WERI-Rb-1 (cell line): ENCODE measurements at regions not wholly inside any gene's neighbourhood (a gene's known extent, or its start where the extent isn't known, plus 50 kb on each side); places are given as distances from the start of the nearest gene placed in this dataset.

Experiments used
- DNase-seq: peaks from one replicate; pipeline ENCODE4 v3.0.0-alpha.2; 2020
- H3K27ac ChIP-seq: fragments of 250-450 bp; sonication (Bioruptor Pico); 2 replicates; pipeline ENCODE4 v1.5.1; 2020; ENCODE audit warnings: mild to moderate bottlenecking, moderate library complexity
- H3K27me3 ChIP-seq: fragments of 250-450 bp; sonication (Bioruptor Pico); 2 replicates; pipeline ENCODE4 v1.5.1; 2021; ENCODE audit warnings: mild to moderate bottlenecking, low read depth, moderate library complexity; ENCODE audit not compliant: insufficient read depth, severe bottlenecking
- H3K36me3 ChIP-seq: fragments of 250-450 bp; sonication (Bioruptor Pico); 2 replicates; pipeline ENCODE4 v1.5.1; 2020; ENCODE audit warnings: mild to moderate bottlenecking, moderate library complexity
- H3K4me3 ChIP-seq: 2 replicates; pipeline ENCODE4 v1.5.1; 2011; ENCODE audit warnings: low read depth, mild to moderate bottlenecking, control low read depth, low read length
- H3K9me3 ChIP-seq: fragments of 250-450 bp; sonication (Bioruptor Pico); 2 replicates; pipeline ENCODE4 v1.5.1; 2021; ENCODE audit warnings: mild to moderate bottlenecking, moderate library complexity; ENCODE audit not compliant: severe bottlenecking
- TF ChIP-seq, protein P1 (sequence below): IDR thresholded peaks from 2 replicates; pipeline ENCODE4 v1.5.1; 2011; ENCODE audit warnings: low read depth, mild to moderate bottlenecking, control low read depth, inconsistent platforms, low read length

DNA sequence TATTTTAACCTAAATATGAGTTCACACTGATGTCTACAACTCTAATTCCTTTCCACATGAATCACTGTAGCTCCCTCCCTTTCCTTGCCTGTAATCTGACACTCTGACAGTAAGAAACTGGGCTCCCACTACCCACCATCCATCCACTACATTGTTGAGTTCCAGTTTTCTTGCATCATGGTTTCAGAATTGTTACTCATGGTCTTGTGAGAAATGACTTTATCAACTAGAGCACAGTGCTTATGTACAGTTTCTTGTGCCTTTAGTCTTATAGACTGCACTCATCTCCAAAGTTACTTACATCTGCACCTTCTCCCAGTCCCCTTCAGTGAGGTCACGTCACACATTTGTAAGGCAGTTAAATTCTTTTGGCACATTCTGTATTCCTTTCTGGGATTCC, 78.6 kb downstream of the RTL6 start:
- Histone ChIP-seq H3K27ac (no peak overlapping the region), H3K4me3 (no peak overlapping the region), H3K9me3 (peaks cover 12% of the 10 kb centered on the region), H3K36me3 (no peaks in the 10 kb centered on the region), H3K27me3 (no peaks in the 10 kb centered on the region)
- TF ChIP-seq, protein P1, sequence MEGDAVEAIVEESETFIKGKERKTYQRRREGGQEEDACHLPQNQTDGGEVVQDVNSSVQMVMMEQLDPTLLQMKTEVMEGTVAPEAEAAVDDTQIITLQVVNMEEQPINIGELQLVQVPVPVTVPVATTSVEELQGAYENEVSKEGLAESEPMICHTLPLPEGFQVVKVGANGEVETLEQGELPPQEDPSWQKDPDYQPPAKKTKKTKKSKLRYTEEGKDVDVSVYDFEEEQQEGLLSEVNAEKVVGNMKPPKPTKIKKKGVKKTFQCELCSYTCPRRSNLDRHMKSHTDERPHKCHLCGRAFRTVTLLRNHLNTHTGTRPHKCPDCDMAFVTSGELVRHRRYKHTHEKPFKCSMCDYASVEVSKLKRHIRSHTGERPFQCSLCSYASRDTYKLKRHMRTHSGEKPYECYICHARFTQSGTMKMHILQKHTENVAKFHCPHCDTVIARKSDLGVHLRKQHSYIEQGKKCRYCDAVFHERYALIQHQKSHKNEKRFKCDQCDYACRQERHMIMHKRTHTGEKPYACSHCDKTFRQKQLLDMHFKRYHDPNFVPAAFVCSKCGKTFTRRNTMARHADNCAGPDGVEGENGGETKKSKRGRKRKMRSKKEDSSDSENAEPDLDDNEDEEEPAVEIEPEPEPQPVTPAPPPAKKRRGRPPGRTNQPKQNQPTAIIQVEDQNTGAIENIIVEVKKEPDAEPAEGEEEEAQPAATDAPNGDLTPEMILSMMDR, result no peak
- DNase-seq, result no peak

DNA sequence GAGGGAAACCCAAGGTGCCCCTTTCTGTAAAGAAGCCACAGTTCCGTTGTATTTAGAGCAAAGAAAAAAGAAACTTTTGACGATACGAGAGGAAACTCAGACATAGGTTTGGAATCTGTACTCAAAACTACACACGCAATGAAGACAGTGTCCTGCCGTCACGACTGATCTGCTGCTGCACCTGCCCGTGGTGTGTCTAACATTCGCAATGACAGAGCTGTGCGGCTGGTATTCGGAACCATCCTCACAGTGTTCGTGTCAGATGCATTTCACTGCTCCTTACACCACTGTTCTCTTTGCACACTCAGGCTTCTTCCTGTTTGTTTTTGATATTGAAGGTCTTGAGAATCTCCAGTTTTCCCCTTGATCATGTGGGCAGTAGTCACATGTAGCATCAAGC, 84.8 kb downstream of the RTL6 start:
- no peaks in the 10 kb centered on the region for H3K27me3 ChIP-seq
- no peaks in the 10 kb centered on the region for H3K9me3 ChIP-seq
- no peak overlapping the region for H3K4me3 ChIP-seq
- no peak for DNase-seq
- TF ChIP-seq, protein P1, result no peak
- H3K36me3 ChIP-seq, result no peaks in the 10 kb centered on the region
- no peak overlapping the region for H3K27ac ChIP-seq

DNA sequence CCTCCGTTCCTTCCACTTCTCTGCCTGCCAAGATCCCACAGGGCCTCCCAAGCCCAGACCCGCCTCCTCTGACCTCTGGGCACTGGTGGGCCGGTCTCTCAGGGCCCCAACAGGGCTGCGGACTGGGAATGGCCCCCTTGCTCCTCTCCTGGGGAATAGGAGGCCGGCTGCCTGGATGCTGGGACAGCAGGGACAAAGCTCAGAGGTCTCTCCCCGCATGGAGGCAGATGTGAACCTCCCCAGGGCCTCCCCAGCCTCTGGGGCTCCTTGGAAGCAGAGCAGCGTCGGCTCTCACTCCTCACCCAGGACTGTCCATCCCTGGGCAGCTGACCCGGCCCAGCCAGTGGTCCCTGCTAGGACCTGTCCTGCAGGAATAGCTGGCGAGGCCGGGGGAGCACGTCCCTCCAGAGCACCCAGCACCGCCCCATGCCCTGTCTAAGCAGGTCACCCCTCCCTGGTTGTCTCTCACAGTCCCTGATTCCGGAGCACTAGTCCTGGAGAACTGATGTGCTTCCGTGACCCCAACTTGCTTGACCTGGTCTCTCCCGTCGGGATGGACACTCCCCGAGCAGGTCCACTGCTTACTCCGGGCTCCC, 85.8 kb downstream of the RTL6 start:
- DNase-seq, result no peak
- Histone ChIP-seq H3K36me3 (no peaks in the 10 kb centered on the region), H3K4me3 (no peak overlapping the region), H3K27ac (no peak overlapping the region), H3K27me3 (no peaks in the 10 kb centered on the region), H3K9me3 (no peaks in the 10 kb centered on the region)
- TF ChIP-seq, protein P1, result no peak

DNA sequence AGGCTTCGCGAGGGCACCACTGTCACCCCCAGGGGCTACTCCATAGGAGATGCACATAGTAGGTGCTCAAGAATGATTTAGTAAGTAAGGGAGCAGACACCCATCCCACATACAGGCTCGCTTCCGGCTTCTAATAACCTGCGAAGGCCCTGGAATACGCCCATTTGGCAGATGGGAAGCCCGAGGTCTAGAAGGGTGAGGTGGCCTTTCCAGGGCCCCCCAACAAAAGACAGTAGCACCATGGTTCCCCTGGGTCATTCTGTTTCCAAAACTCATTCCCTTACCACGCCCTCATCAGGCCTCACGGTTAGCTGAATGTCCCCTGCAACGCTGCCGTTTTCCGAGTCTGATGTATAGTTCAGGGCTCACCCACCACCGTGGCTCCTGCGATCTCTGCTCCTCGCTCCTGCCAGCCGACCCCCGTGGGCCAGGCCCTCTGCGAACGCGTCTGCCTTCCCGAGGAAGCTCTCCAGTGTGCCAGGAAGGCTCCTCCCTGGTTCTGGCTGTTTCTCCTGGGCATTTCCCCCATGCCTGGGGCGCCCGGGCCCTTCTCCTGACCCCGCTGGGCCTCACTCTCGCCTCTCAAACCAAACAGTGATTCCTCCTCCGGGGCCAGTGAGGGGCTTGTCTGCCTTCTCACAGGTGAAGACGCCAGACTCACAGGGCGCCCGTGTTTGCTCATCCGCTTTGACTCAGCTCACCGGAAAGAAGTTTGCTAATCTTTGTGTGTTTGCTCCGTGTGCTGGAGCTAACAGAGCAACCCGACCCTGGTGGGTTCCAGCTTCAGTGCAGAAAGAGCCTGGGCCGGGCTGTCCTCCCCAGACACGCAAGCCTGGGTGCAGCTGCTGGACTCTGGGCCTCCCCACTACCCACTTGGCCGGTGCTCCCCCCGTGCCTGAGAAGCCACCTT, 86.6 kb downstream of the RTL6 start:
- no peaks in the 10 kb centered on the region for H3K27me3 ChIP-seq
- H3K27ac ChIP-seq, result no peak overlapping the region
- no peak overlapping the region for H3K4me3 ChIP-seq
- TF ChIP-seq, protein P1, result no peak
- no peaks in the 10 kb centered on the region for H3K36me3 ChIP-seq
- no peaks in the 10 kb centered on the region for H3K9me3 ChIP-seq
- no peak for DNase-seq

DNA sequence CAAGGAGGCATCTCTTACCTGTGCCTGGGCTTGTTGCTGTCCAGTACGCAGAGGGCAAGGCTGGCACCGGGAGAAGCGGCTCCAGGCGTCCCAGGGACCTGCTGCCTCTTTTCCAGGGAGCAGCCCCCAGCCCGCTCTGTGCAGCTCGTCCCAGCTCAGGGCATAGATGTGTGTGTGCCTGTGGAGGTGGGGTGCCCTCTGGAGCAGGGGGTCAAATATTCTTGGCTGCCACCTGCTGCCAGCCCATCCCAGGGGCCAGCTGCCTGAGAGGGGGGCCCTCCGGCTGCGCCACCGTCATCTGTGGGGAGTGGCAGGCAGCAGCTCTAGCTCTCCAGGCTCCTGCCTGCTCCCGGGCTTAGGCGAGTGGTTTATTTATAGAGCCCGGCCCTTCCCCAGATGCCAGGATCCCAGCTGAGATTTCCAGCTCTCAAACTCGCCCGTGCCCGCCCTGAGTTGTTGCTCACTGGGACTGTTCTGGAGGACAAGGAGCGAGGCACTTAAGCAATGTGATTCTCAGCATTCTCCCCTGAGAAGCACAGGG, 87.5 kb downstream of the RTL6 start:
- H3K4me3 ChIP-seq, result no peak overlapping the region
- H3K36me3 ChIP-seq, result no peaks in the 10 kb centered on the region
- H3K27me3 ChIP-seq, result no peaks in the 10 kb centered on the region
- H3K9me3 ChIP-seq, result no peaks in the 10 kb centered on the region
- TF ChIP-seq, protein P1, result no peak
- H3K27ac ChIP-seq, result no peak overlapping the region
- DNase-seq, result no peak
